GM10266 (cell line): ENCODE measurements at regions not wholly inside any gene's neighbourhood (a gene's known extent, or its start where the extent isn't known, plus 50 kb on each side); places are given as distances from the start of the nearest gene placed in this dataset.

ENCODE experiments used
- DNase-seq: peaks from one replicate; pipeline ENCODE4 v3.0.0; 2012; ENCODE audit errors: extremely low spot score
- TF ChIP-seq, protein P1 (sequence below): IDR thresholded peaks from 2 replicates; pipeline ENCODE4 v1.5.1; 2012; ENCODE audit warnings: mild to moderate bottlenecking, low read depth; ENCODE audit not compliant: control insufficient read depth, insufficient read depth; ENCODE audit errors: missing control alignments

DNA sequence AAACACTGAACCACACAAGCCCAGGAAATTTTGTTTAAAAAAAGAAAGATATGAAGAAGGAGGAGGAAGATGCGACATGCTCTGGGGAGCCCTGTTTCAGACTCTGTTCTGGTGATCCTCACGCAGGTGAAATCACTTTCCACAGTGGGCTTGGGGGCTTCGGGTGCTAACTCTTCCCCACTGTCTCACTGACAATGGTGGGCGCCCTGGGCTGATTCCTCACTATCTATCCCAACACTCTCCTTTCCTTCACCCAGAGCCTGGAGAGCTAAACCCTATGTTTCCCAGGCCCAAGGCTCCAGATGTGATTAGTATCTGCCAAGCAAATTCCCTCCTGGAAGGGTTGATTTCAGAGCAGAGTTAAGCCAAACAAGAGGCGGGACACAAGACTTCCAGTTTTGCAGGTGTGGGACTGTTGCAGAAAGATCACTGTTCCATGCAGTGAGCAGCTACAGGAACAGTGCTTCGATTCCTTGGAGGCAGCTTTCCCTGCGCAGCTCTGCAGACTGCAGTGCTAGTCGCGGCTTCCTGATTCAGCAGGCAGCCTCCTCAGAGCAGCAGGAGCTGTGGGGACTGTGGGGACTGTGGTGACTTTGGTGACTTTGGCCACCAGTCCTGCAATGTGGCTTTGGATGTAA, 168.3 kb downstream of the RHOU start:
- TF ChIP-seq, protein P1, sequence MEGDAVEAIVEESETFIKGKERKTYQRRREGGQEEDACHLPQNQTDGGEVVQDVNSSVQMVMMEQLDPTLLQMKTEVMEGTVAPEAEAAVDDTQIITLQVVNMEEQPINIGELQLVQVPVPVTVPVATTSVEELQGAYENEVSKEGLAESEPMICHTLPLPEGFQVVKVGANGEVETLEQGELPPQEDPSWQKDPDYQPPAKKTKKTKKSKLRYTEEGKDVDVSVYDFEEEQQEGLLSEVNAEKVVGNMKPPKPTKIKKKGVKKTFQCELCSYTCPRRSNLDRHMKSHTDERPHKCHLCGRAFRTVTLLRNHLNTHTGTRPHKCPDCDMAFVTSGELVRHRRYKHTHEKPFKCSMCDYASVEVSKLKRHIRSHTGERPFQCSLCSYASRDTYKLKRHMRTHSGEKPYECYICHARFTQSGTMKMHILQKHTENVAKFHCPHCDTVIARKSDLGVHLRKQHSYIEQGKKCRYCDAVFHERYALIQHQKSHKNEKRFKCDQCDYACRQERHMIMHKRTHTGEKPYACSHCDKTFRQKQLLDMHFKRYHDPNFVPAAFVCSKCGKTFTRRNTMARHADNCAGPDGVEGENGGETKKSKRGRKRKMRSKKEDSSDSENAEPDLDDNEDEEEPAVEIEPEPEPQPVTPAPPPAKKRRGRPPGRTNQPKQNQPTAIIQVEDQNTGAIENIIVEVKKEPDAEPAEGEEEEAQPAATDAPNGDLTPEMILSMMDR = no peak
- no peak for DNase-seq

DNA sequence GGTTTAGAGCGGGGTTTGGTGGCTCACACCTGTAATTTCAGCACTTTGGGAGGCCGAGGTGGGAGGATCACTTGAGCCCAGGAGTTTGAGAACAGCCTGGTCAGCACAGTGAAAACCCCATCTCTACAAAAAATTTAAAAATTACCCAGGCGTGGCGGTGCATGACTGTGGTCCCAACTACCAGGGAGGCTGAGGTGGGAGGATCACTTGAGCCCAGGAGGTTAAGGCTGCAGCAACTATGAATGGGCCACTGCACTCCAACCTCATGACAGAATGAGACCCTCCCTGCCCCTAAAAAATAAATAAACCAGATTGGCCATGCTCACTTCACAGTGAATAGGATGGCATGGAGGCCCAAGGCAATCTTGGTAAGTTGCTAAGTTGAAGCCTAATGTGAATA, 168.9 kb downstream of the RHOU start:
- DNase-seq = no peak
- TF ChIP-seq, protein P1 = no peak

DNA sequence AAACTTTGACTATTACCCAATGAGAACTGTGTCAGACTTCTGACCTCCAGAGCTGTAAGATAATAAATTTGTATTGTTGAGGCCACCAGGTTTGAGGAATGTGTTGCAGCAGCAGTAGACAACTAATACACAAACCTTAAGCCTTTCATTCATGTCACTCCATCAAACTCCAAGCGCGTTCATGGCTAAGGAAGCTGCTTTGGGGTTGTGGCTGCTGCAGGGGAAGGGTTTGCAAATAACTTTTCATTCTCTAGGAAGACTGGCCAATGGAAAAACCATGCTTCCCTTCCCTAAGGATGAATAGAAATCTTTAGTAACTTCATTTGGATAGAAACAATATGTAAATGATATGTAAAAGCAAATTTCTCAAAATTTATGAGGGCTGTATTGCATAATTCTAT, 170.4 kb downstream of the RHOU start:
- TF ChIP-seq, protein P1 = no peak

DNA sequence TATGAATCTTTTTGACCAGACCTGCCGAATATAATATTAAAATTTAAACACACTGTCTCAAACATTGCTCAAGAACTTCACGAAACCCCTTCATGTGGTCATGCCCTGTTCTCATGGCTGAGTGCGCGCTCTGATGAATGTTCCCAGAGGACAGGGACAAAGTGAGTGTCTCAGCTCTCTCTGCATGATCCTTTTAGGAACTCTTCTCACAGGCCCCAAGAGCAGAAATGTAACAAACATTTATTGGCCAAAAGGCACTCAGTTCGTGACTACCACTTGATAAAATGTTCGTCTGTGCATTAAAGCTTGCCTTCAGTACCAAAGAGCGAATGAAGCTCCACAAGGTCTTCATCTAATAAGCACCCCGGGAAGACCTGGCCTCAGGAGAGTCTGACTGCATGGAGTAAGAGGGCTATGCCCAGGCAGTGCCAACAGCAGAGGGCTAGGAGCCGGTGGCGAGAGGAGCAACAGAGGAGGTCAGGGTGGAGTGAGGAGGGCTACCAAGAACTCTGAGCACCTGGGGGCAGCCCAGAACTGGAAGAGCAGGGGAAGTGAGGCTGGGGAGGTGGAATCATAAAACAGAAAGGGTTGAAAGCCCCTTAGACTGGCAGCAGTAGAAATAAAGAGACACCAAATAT, 171.1 kb downstream of the RHOU start:
- no peak for DNase-seq
- TF ChIP-seq, protein P1 = no peak

More for the DNA sequence above, 170.4 kb downstream of the RHOU start:
- DNase-seq = no peak

DNA sequence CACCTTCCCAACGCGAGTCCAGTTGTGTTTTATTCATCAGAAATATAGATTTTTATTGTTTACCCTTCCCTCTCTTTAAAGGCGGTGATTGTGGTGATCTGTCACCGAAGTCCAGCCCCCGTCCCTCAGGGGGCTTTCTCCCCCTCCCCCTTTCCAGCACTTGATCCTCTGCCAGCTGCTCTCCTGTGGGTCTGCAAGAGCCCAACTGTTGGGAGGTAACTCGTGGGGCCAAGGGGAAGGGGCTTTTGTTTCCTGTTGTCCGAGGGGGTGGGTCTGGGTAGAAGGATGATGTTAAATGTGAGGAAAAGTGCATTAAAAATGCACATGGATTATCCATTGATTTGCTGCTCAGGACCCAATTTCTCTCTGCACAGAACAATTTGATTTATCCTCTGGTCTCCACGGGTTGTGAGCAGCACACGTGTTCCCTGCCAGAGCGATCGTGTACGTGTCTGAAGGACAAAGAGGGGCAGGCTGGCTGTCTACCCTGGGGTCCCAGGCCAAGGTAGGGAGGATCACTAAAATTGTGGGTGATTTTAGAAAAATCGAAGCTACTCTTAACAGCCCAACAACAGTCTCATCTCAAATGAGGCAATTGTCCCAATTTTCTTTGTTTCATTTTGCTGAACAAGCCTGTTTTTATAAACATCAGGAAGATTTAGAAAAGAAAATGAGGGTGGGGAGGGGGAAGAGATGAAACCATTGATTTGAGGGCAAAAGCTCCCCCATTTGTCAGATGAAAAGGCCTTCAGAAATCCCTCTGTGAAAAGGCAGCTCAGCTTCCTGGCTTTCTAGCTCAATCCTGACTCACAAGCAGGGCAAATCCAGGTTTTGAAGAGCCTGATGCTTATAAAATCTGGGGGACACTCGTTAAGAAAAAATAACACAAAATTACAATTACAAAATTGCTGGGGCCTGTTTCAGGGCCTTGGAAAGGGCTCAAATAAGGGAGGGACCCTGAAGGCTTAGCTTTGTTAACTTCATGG, 176.2 kb downstream of the RHOU start:
- TF ChIP-seq, protein P1 = no peak
- DNase-seq = no peak

DNA sequence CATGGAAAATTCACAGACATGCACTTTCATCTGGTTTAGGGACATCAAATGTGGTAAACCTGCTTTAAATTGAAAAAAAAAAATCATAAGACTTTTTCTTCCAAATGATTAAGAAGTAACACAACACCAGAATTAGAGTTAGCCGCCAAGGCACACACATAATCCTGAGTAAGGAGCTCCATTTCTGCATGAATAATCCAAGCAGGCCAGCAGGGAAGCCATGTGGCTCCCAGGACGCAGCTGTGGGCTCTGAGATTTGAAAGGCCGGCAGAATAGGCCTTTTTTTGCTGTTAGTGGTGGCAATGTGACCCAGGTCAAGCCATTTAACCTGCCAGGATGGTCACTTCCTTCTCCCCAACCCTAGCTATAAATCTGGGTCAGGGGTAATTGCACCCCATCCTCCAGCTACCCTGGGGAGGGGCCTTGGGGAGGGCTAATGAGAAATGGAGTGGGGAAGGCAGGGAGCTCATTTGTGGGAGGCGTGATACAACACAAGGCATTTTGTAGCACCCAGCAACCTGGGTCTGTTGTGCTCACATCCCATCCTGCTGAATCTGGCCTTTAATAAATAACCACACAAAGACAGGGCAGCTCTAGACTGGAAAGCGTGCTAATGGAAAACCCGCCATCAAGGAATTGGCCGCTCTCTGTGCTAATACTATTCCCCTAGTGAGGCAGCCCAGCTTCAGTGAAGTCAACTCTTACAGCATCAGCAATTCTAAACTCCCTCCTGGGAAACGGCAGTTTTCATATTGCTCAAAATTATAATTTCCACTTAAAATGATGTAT, 178.5 kb downstream of the RHOU start:
- DNase-seq = no peak
- TF ChIP-seq, protein P1 = no peak
